OCI-LY1 (cell line): ENCODE measurements at regions not wholly inside any gene's neighbourhood (a gene's known extent, or its start where the extent isn't known, plus 50 kb on each side); places are given as distances from the start of the nearest gene placed in this dataset.

Experiments
- CTCF ChIP-seq: fragments of 200-600 bp; sonication (generic), shearing (Covaris generic); IDR thresholded peaks from 2 replicates; pipeline ENCODE4 v1.5.1; 2017; ENCODE audit warnings: mild to moderate bottlenecking, antibody characterized with exemption, low read length, moderate library complexity, mixed read lengths
- EZH2 ChIP-seq: fragments of 200-600 bp; sonication (generic), shearing (Covaris generic); IDR thresholded peaks from 2 replicates; pipeline ENCODE4 v1.8.0; 2017; ENCODE audit warnings: borderline replicate concordance, mixed run types, mild to moderate bottlenecking, antibody characterized with exemption, low read length, moderate library complexity, mixed read lengths

DNA sequence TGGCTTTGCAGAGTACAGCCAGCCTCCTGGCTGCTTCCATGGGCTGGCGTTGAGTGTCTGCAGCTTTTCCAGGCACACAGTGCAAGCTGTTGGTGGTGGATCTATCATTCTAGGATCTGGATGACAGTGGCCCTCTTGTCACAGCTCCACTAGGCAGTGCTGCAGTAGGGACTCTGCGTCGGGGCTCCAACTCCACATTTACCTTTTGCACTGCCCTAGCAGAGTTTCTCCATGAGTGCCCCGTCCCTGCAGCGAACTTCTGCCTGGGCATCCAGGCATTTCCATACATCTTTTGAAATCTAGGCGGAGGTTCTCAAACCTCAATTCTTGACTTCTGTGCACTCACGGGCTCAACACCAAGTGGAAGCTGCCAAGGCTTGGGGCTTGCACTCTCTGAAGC lies 1697.3 kb upstream of the MIR17HG start:
- TF ChIP-seq EZH2 = no peak
- no peak for TF ChIP-seq CTCF
